GM21515 (cell line): ENCODE measurements at regions not wholly inside any gene's neighbourhood (a gene's known extent, or its start where the extent isn't known, plus 50 kb on each side); places are given as distances from the start of the nearest gene placed in this dataset.
"Not testable (repeated sequence)": the region's sequence is repeated elsewhere in the genome, so short reads cannot be mapped to it uniquely, and the experiment has no call there.

Experiments used
- ATAC-seq: cut with Tn5 transposase; IDR thresholded peaks from one replicate; pipeline ENCODE4 v1.9.1; 2021; ENCODE audit not compliant: unreplicated experiment

GRCh38 chr4:138588501-138588900, 346.4 kb upstream of the SLC7A11 start:
- ATAC-seq = no peak

GRCh38 chr4:138579146-138579545, 337.0 kb upstream of the SLC7A11 start:
- no peak for ATAC-seq

GRCh38 chr4:138577826-138578225, 335.7 kb upstream of the SLC7A11 start:
- not testable (repeated sequence) for ATAC-seq

- ATAC-seq = no peak
These were observed 335.0 kb upstream of the SLC7A11 start for GRCh38 chr4:138577145-138577544.

GRCh38 chr4:138576684-138577083, 334.5 kb upstream of the SLC7A11 start:
- no peak for ATAC-seq

- no peak for ATAC-seq
These were observed 331.1 kb upstream of the SLC7A11 start for GRCh38 chr4:138573246-138573645.

- no peak for ATAC-seq
These were observed 329.9 kb upstream of the SLC7A11 start for GRCh38 chr4:138572007-138572406.

- ATAC-seq = no peak
These were observed 325.5 kb upstream of the SLC7A11 start for GRCh38 chr4:138567696-138568095.

GRCh38 chr4:138565576-138565975, 323.4 kb upstream of the SLC7A11 start:
- ATAC-seq = no peak

- ATAC-seq = no peak
These were observed 320.4 kb upstream of the SLC7A11 start for GRCh38 chr4:138562544-138562991.

GRCh38 chr4:138561906-138562305, 319.8 kb upstream of the SLC7A11 start:
- ATAC-seq = no peak

- no peak for ATAC-seq
These were observed 319.2 kb upstream of the SLC7A11 start for GRCh38 chr4:138561276-138561880.

- ATAC-seq = no peak
These were observed 318.3 kb upstream of the SLC7A11 start for GRCh38 chr4:138560448-138560847.

GRCh38 chr4:138558886-138559285, 316.7 kb upstream of the SLC7A11 start:
- no peak for ATAC-seq

- ATAC-seq = no peak
These were observed 313.4 kb upstream of the SLC7A11 start for GRCh38 chr4:138555584-138555983.

GRCh38 chr4:138555108-138555507, 313.0 kb upstream of the SLC7A11 start:
- no peak for ATAC-seq

- ATAC-seq = no peak
These were observed 311.1 kb upstream of the SLC7A11 start for GRCh38 chr4:138553001-138553845.

- no peak for ATAC-seq
These were observed 300.1 kb upstream of the SLC7A11 start for GRCh38 chr4:138542191-138542776.

- ATAC-seq = no peak
These were observed 298.1 kb upstream of the SLC7A11 start for GRCh38 chr4:138540056-138540800.

- no peak for ATAC-seq
These were observed 296.6 kb upstream of the SLC7A11 start for GRCh38 chr4:138538743-138539142.

- no peak for ATAC-seq
These were observed 295.8 kb upstream of the SLC7A11 start for GRCh38 chr4:138537731-138538490.
